IMR-90 (cell line): ENCODE measurements at regions not wholly inside any gene's neighbourhood (a gene's known extent, or its start where the extent isn't known, plus 50 kb on each side); places are given as distances from the start of the nearest gene placed in this dataset.

ENCODE experiments used
- CEBPB ChIP-seq: IDR thresholded peaks from 2 replicates; pipeline ENCODE4 v1.6.1; 2012; ENCODE audit warnings: low read depth, low read length, improper control_type of control experiment
- CTCF ChIP-seq: conservative IDR thresholded peaks from 2 replicates; pipeline ENCODE4 v1.5.1; 2012; ENCODE audit warnings: mild to moderate bottlenecking, low read depth, low read length, improper control_type of control experiment
- MXI1 ChIP-seq: IDR thresholded peaks from 2 replicates; pipeline ENCODE4 v1.6.1; 2012; ENCODE audit warnings: low read depth, mild to moderate bottlenecking, low read length, moderate library complexity, borderline replicate concordance
- RAD21 ChIP-seq: IDR thresholded peaks from 2 replicates; pipeline ENCODE4 v1.6.1; 2012; ENCODE audit warnings: low read length, improper control_type of control experiment
- RFX5 ChIP-seq: IDR thresholded peaks from 2 replicates; pipeline ENCODE4 v1.8.0; 2012; ENCODE audit warnings: low read depth, mild to moderate bottlenecking, low read length, moderate library complexity

- no peak for TF ChIP-seq MXI1
- no peak for TF ChIP-seq CTCF
- TF ChIP-seq RAD21, result no peak
- TF ChIP-seq RFX5, result no peak
- no peak for TF ChIP-seq CEBPB
Observed at GRCh38 chr2:172677363-172677762, 58.3 kb upstream of the RAPGEF4 start.
